HPDE6-E6E7 (cell line): ENCODE measurements at regions not wholly inside any gene's neighbourhood (a gene's known extent, or its start where the extent isn't known, plus 50 kb on each side); places are given as distances from the start of the nearest gene placed in this dataset.
"Not testable (repeated sequence)": the region's sequence is repeated elsewhere in the genome, so short reads cannot be mapped to it uniquely, and the experiment has no call there.

ENCODE experiments used
- DNase-seq: peaks from one replicate; pipeline ENCODE4 v3.0.0; 2011; ENCODE audit warnings: missing footprints; ENCODE audit errors: extremely low spot score

DNA sequence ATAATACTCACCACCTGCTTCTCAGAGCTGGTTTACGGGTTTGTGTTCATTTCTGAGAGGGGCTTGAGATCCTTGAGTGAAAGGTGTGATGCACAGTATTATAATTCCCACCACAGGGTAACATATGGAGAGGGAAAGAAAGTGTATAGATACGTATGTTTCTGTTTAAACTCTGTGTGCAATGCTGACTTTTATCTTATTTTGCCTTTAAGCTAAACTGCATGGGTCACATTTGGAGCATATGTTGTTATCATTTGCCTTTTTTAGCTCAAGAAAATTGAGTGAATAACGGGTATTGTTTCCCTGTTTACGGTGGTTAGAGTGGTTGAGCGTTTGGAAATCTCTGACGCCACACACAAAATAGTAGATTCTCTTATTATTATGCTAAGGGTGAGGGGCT is 191.1 kb upstream of the NFIA start:
- DNase-seq: no peak

GRCh38 chr1:60890664-60891063 is 191.7 kb upstream of the NFIA start:
- DNase-seq: no peak

DNA sequence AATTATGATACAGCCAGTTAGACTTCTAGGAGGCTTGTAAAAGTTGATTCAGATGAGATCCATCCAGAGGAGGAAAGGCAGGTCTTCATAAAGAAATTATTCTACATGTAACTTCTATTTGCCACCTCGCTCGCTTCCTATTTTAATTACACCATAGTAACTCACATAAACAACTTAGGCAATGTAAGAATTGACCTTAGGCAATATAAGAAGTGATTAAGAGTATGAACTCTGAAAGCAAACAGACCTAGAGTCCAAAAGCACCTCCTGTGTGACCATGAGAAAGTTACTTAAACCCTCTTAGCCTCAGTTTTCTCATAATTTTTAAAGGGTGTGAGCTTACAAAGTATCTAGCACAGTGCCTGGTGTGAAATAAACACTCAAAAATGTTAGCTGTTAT is 192.7 kb upstream of the NFIA start:
- DNase-seq: no peak

DNA sequence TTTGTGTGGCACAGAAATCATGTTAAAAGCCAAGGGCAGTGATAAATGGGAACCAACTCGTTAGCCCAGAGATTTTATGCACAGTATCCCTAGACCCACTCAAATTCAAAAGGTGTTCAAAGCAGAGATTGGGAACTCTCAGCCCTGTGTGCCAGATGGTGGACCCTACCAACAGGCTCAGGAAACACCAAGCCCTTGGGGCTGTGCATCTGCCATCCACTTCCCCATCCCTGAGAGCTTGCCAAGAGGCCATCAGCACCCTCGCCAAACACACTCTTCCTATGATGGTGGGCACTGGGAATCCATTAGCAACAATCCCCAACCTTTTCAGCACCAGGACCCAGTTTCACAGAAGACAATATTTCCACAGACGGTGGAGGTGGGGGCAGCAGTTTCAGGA is 194.2 kb upstream of the NFIA start:
- no peak for DNase-seq

- no peak for DNase-seq
Observed at GRCh38 chr1:60886793-60887331, 195.5 kb upstream of the NFIA start.

DNA sequence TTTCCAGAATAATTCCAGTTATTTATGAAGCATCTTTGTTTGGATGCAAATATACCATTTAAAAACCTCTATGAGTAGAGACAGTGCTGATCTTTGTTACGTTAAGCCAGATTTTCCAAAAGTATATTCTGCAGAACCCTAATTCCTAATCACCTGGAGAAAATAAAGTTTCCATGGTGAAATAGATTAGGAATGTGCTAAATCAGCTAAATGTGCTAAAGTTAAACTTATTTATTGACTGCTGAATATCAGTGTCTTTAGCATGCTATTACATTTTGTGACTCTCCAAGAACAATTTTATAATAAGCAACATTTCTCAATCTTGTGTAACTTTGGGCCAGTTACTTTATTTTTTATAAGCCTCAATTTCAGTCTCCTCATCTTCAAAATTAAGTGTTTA is 196.3 kb upstream of the NFIA start:
- DNase-seq: no peak

- DNase-seq: no peak
Observed at GRCh38 chr1:60880202-60880601, 202.2 kb upstream of the NFIA start.

GRCh38 chr1:60878323-60878722 is 204.0 kb upstream of the NFIA start:
- DNase-seq: peak; percentile 36

- DNase-seq: no peak
Observed at GRCh38 chr1:60877376-60877775, 205.0 kb upstream of the NFIA start.

- no peak for DNase-seq
Observed at GRCh38 chr1:60876952-60877351, 205.4 kb upstream of the NFIA start.

- no peak for DNase-seq
Observed at GRCh38 chr1:60875138-60875537, 207.2 kb upstream of the NFIA start.

DNA sequence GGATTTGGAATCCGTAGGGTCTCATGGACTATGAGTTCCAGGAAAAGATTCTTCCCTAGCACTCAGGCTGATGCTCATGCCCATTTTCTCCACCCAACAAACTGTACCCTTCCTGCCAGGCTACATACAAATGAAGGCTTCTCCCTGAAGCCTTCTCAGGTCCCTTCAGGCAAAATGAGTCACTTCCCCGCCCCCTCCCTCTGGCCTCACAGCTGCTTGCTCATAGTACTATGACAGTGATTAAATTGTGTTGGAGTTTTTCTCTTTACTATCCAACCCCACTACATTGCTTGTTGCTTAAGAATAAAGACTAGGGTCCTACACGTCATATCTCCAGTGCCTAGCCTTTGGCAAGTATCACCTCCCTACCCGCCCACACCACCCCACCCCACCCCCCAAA is 207.6 kb upstream of the NFIA start:
- DNase-seq: peak; percentile 42

DNA sequence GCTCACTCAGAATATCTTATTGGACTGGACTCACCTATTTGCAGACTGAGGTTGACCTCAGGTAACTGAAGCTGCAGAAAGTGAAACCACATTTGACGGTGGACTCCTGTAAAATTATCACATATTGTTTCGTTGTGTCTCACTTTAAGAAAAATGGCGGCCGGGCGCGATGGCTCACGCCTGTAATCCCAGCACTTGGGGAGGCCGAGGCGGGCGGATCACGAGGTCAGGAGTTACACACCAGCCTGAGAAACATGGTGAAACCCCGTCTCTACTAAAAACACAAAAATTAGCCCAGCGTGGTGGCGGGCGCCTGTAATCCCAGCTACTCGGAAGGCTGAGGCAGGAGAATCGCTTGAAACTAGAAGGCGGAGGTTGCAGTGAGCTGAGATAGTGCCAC is 209.0 kb upstream of the NFIA start:
- not testable (repeated sequence) for DNase-seq

DNA sequence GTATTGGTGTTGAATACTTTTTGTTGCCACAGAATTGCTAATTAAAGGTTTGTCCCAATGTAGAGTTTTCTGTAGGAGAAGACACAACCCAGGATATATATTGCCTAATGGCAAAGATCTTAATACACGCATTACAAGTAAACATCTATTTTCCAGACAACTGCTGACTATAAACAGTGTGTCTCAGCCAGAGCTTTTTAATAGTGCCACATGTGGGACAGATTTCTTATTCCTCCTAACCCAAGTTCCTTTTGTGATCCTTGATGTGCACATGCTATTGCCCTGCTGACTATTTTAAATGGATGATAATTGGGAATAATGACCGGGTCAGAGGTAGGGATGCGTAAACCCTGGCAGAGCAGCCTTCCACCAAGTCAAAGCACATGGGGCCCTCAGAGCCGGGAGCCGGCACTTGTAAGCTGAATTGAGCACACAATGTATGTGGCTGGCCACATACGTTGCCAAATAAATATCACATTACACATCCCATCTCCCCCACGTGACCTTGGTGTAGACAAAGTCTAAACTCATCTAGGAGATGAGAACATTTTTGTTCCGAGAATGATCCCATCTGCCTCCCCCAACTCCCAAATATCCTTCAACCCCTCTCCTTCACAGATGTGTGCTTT is 209.8 kb upstream of the NFIA start:
- no peak for DNase-seq

GRCh38 chr1:60870269-60870865 is 212.0 kb upstream of the NFIA start:
- DNase-seq: no peak

- DNase-seq: no peak
Observed at GRCh38 chr1:60868901-60869663, 213.3 kb upstream of the NFIA start.

GRCh38 chr1:60867782-60868181 is 214.6 kb upstream of the NFIA start:
- DNase-seq: no peak

DNA sequence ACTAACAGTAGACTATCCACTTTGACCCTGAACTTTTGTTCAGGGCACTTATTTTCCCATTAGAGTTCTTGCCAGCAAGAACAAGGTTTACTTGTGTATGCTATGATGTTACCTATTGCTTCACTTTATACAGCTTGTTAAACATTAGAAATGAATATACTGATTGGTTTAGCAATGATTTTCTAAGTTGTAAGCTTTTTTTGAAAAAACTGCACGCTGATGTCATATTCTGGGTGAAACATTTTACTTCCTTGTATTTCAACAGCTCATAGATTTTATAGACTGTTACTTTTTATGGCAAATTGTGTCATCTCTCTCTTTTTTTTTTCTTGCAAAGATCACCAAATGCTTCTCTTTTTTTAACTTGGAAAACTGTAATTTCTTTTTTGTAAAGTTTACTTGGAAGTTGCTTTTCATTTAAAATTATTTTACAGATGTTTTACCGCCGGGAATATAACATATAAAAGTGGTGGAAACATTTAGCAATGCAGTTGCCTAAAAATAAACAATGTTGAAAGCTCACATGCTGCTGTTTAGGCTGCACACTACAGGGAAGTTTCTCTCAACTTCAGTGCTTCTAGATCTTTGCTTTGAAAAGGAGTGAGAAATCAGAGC is 215.3 kb upstream of the NFIA start:
- no peak for DNase-seq

DNA sequence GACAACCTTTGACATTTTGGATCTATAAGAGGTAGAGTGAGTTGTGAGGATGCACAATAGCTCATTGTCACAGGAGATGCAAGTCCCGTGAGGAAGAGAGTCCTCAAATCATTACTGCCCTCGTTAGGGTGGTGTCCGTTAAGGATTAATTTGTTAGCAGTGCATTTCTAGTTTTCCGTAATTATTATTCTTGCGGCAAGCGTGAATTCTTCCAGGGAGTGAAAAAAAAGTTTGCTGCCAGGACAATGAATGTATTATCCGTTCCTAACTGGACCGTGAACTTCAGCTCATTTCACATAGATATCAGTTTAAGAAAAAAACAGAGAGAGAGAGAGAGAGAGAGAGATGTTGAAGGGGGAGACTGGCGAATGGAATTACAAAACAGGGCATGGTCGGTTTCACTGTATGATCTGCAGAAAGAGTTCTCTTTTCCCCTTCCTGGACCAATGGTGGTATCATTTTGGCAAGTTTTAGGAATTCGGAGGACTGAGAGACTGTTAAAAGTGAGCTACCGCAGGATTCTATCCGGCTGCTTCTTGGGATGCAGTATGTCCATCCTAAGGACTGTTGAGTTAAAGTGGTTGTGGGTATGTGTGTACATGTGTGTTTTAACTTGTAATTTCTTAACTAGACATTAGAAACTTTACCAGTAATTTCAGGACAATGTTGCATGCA is 216.0 kb upstream of the NFIA start:
- no peak for DNase-seq

GRCh38 chr1:60865166-60865565 is 217.2 kb upstream of the NFIA start:
- DNase-seq: no peak

DNA sequence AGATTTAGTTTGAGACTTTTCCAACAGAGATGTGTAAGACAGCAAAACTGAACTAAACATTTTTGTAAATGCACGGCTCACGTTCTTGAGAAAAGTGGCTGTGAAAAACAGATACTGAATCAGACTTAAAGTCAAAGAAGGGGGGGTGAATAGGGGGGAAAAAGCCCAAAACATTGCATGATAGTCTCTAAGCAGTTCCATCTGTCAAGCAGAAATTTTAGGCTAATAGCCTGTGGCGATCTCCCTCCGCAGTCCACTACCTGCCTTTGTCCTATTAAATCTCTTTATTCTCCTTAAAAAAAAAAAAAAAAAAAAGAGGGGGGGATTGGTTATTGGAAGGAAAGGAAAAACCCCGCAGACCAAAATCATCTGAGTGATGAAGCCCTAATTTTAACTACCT is 217.6 kb upstream of the NFIA start:
- no peak for DNase-seq

DNA sequence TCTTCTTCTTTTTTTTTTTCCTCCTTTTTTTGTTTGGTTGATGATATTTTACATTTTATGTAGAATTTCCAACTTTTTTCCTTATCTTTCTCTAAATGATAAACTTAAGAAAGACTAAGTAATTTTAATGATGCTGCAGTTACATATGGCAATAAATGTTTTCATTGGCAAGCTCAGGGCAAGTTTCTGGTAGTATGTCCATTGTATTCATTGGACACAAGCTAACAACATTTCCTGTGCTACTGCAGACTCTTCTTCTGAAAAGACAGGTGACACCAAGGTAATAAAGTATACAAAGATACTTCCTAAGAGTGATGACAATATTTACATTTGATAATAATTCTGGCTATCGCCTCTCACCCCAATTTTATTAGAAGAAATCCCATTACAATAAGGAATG is 219.2 kb upstream of the NFIA start:
- DNase-seq: no peak
